IPS DF 6.9 (cell line): ENCODE measurements at regions not wholly inside any gene's neighbourhood (a gene's known extent, or its start where the extent isn't known, plus 50 kb on each side); places are given as distances from the start of the nearest gene placed in this dataset.
"Not testable (repeated sequence)": the region's sequence is repeated elsewhere in the genome, so short reads cannot be mapped to it uniquely, and the experiment has no call there.

Experiments
- DNase-seq: peaks from one replicate; pipeline ENCODE4 v3.0.0-alpha.2; 2013; ENCODE audit warnings: low read depth, low spot score
- H3K27ac ChIP-seq: one replicate; pipeline ENCODE4 v1.5.1; 2013; ENCODE audit warnings: low read length, control low read depth
- H3K27me3 ChIP-seq: 2 replicates; pipeline ENCODE4 v1.6.1; 2013; ENCODE audit warnings: mild to moderate bottlenecking, low read length; ENCODE audit not compliant: control insufficient read depth, insufficient read depth
- H3K36me3 ChIP-seq: 2 replicates; pipeline ENCODE4 v1.6.1; 2013; ENCODE audit warnings: low read length; ENCODE audit not compliant: control insufficient read depth, insufficient read depth
- H3K4me1 ChIP-seq: 2 replicates; pipeline ENCODE4 v1.6.1; 2013; ENCODE audit warnings: low read length; ENCODE audit not compliant: control insufficient read depth, insufficient read depth
- H3K4me3 ChIP-seq: 2 replicates; pipeline ENCODE4 v1.5.1; 2013; ENCODE audit warnings: mild to moderate bottlenecking, low read length
- H3K9me3 ChIP-seq: 2 replicates; pipeline ENCODE4 v1.6.1; 2013; ENCODE audit warnings: low read length, inconsistent platforms; ENCODE audit not compliant: control insufficient read depth, insufficient read depth
- WGBS: extraction: QIAGEN DNeasy Blood & Tissue Kit; methylation state at CpG from one replicate; pipeline ENCODE4 v1.1.7; 2013; ENCODE audit warnings: mixed read lengths, missing lambda C conversion rate; ENCODE audit not compliant: insufficient read length, insufficient coverage; 5-methylcytosine and 5-hydroxymethylcytosine counted together

GRCh38 chr10:46779571-46779970 is 131.7 kb upstream of the PTPN20 start:
- not testable (repeated sequence) for H3K4me1 ChIP-seq, H3K36me3 ChIP-seq, DNase-seq, H3K27me3 ChIP-seq, H3K4me3 ChIP-seq, H3K27ac ChIP-seq, H3K9me3 ChIP-seq
- WGBS = no CpG with 5 or more reads among the region's 9 CpGs

DNA sequence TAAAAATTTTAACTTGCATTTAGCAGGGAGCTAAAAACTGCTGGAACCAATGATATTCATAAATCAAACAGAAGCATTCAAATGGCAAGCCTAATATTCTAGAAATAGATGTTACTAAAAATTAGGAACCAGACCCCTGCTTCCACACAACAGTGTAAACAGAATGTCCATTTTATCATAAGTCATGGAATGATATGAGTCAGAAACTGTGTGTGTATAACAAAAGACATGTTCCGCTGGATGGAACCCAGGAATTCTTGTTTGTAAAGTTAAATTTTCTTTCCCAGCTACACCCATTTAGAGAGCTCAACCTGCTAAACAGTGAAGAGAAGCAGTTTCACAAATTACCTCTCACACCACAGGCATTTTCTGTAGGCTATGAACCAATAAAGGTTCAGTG is 131.1 kb upstream of the PTPN20 start:
- not testable (repeated sequence) for H3K27ac ChIP-seq, DNase-seq, H3K4me1 ChIP-seq, H3K36me3 ChIP-seq, H3K4me3 ChIP-seq, H3K27me3 ChIP-seq, H3K9me3 ChIP-seq
- no CpG with 5 or more reads among the region's 1 CpG for WGBS

DNA sequence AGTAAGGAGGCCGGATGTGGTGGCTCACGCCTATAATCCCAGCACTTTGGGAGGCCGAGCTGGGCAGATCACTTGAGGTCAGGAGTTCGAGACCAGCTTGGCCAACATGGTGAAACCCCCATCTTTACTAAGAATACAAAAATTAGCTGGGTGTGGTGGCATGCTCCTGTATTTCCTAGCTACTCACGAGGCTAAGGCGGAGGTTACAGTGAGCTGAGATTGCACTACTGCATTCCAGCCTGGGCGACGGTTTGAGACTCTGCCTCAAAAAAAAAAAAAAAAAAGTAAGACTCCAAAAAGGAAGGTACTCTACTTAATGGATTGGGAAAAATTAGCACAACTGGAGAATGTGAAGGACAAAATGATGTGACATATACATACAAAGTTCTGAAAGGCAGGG is 130.2 kb upstream of the PTPN20 start:
- not testable (repeated sequence) for H3K27ac ChIP-seq, H3K4me3 ChIP-seq, H3K36me3 ChIP-seq, H3K4me1 ChIP-seq, H3K27me3 ChIP-seq, DNase-seq, H3K9me3 ChIP-seq
- no CpG with 5 or more reads among the region's 8 CpGs for WGBS

GRCh38 chr10:46782001-46782874 is 129.0 kb upstream of the PTPN20 start:
- H3K4me3 ChIP-seq, H3K27ac ChIP-seq: not testable (repeated sequence)
- no CpG with 5 or more reads among the region's 4 CpGs for WGBS

DNA sequence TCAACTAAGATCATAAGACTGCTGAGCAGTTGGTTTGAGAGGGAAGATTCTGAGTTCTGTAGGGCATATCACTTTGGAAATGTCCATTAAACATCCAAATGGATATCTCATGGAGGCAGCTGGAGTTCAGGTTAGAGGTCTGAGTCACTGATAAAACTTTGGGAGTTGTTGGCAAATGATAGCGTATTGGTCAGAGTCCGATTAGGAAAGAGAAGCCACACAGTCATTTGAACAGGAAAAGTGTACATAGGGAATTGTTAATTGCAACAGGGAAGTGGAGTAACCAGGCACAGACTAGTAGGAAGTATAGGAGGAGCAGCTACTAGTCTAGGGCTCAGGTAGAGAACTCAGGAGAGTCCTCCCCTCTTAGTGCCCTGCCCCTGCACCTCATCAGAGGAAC is 126.6 kb upstream of the PTPN20 start:
- no CpG with 5 or more reads among the region's 2 CpGs for WGBS
- H3K27me3 ChIP-seq, H3K4me3 ChIP-seq, H3K36me3 ChIP-seq, DNase-seq, H3K4me1 ChIP-seq, H3K27ac ChIP-seq, H3K9me3 ChIP-seq: not testable (repeated sequence)

More at GRCh38 chr10:46782001-46782874, 129.0 kb upstream of the PTPN20 start:
- not testable (repeated sequence) for H3K4me1 ChIP-seq, DNase-seq, H3K27me3 ChIP-seq, H3K9me3 ChIP-seq, H3K36me3 ChIP-seq

DNA sequence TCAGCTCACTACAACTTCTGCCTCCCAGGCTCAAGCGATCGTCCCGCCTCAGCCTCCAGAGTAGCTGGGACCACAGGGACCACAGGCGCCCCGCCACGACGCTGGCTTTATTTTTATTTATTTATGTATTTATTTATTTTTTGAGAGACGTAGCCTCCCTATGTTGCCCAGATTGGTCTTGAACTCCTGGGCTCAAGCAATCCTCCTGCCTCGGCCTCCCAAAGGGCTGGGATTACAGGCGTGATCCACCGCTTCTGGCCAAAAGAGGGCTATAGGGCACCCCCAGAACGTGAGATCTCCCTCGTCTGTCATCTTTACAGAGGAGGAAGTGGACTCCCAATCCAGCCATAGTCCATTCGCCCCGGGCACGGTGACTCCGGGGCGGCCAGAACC is 125.1 kb upstream of the PTPN20 start:
- no CpG with 5 or more reads among the region's 18 CpGs for WGBS
- not testable (repeated sequence) for H3K9me3 ChIP-seq, H3K27me3 ChIP-seq, H3K4me1 ChIP-seq, H3K36me3 ChIP-seq, DNase-seq, H3K27ac ChIP-seq
- peak overlapping the region; percentile 49; the same call in 1 of the 2 replicates for H3K4me3 ChIP-seq

- not testable (repeated sequence) for H3K27ac ChIP-seq, H3K27me3 ChIP-seq, H3K9me3 ChIP-seq, H3K36me3 ChIP-seq, H3K4me1 ChIP-seq
- H3K4me3 ChIP-seq = peak overlapping the region; percentile 83; the same call in 1 of the 2 replicates
- DNase-seq = peak; percentile 37
- no CpG with 5 or more reads among the region's 62 CpGs for WGBS
These were observed 124.5 kb upstream of the PTPN20 start for GRCh38 chr10:46786518-46787320.

DNA sequence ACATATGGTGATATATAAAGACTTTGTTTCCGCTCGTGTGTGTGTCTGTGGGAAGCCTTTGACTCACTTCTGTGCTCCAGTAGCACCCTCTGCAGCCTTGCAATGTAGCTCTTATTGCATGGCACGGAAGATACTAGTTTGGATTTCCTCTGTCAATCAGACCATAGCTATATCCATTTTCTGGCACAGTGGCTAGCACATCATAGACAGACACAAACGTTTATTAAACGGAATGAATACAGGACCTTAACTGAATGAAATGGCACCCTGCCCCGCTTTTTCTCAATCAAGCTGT is 124.0 kb upstream of the PTPN20 start:
- Histone ChIP-seq H3K27me3 (no peaks in the 10 kb centered on the region), H3K4me1 (no peaks in the 10 kb centered on the region), H3K27ac (no peak overlapping the region), H3K9me3 (no peaks in the 10 kb centered on the region), H3K4me3 (peak overlapping the region; percentile 83; the same call in 1 of the 2 replicates), H3K36me3 (no peaks in the 10 kb centered on the region)
- WGBS = no CpG with 5 or more reads among the region's 6 CpGs
- no peak for DNase-seq

DNA sequence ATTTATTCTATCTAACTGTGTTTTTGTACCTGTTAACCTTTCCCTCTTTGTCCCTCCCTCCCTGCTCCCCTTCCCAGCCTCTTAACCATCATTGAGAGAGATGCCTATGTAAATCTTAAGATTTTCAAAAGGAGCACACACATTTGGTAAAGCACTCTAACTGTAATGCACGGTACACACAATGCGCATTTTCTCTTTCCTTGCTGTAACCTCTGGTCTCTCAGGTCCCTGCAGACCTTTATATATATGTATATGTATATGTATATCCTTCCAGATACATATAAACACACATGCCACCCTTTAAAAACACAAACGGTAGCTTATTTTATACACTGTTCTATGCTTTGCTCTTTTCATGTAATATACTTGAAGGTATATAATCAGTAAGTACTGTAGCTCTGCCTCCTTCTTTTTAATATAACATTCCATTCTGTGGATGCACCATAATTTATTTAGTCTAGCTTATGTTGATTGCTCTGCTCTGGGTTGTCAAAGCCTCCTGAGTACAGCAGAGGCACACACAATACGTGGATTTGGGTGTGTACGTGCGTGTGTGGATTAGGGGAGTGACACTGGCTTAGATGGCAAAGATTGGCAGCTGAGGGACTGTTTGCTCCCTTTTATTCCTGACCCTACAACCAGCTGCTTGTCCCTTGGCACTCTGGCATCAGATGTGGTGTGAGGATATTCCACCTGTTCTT is 118.4 kb upstream of the PTPN20 start:
- not testable (repeated sequence) for H3K36me3 ChIP-seq, H3K27ac ChIP-seq, H3K9me3 ChIP-seq, H3K4me3 ChIP-seq, DNase-seq, H3K27me3 ChIP-seq, H3K4me1 ChIP-seq
- WGBS = no CpG with 5 or more reads among the region's 6 CpGs

GRCh38 chr10:46796351-46796750 is 114.9 kb upstream of the PTPN20 start:
- H3K36me3 ChIP-seq, H3K27me3 ChIP-seq, DNase-seq, H3K4me3 ChIP-seq, H3K4me1 ChIP-seq, H3K27ac ChIP-seq, H3K9me3 ChIP-seq: not testable (repeated sequence)
- no CpG with 5 or more reads among the region's 4 CpGs for WGBS
